ENCODE measurements at regions not wholly inside any gene's neighbourhood (a gene's known extent, or its start where the extent isn't known, plus 50 kb on each side); places are given as distances from the start of the nearest gene placed in this dataset.
"Not testable (repeated sequence)": the region's sequence is repeated elsewhere in the genome, so short reads cannot be mapped to it uniquely, and the experiment has no call there.

GRCh38 chr1:19024532-19024931 lies 68.1 kb upstream of the IFFO2 start:
- no peak for DNase-seq

- no peak for DNase-seq
Measured at GRCh38 chr1:19023787-19024186, 67.3 kb upstream of the IFFO2 start.

GRCh38 chr1:19021845-19022244 lies 65.4 kb upstream of the IFFO2 start:
- no peak for DNase-seq

GRCh38 chr1:19019288-19019687 lies 62.8 kb upstream of the IFFO2 start:
- not testable (repeated sequence) for DNase-seq

GRCh38 chr1:19015476-19015875 lies 59.0 kb upstream of the IFFO2 start:
- no peak for DNase-seq

GRCh38 chr1:19014765-19015164 lies 58.3 kb upstream of the IFFO2 start:
- no peak for DNase-seq

GRCh38 chr1:19013826-19014548 lies 57.5 kb upstream of the IFFO2 start:
- no peak for DNase-seq

GRCh38 chr1:19011845-19012231 lies 55.4 kb upstream of the IFFO2 start:
- no peak for DNase-seq

GRCh38 chr1:19010995-19011844 lies 54.7 kb upstream of the IFFO2 start:
- peak; percentile 85 for DNase-seq

GRCh38 chr1:19010503-19010902 lies 54.0 kb upstream of the IFFO2 start:
- DNase-seq, result no peak

GRCh38 chr1:19009882-19010321 lies 53.4 kb upstream of the IFFO2 start:
- no peak for DNase-seq

GRCh38 chr1:19009126-19009881 lies 52.8 kb upstream of the IFFO2 start:
- DNase-seq, result no peak

- no peak for DNase-seq
Measured at GRCh38 chr1:19007491-19008441, 51.3 kb upstream of the IFFO2 start.

GRCh38 chr1:19006837-19007271 lies 50.4 kb upstream of the IFFO2 start:
- DNase-seq, result no peak

Measured in activated naive CD4-positive, alpha-beta T cell treated with Interleukin-2 at 50 U/mL for 16 hours (primary cell).